ENCODE measurements at regions not wholly inside any gene's neighbourhood (a gene's known extent, or its start where the extent isn't known, plus 50 kb on each side); places are given as distances from the start of the nearest gene placed in this dataset.

DNA sequence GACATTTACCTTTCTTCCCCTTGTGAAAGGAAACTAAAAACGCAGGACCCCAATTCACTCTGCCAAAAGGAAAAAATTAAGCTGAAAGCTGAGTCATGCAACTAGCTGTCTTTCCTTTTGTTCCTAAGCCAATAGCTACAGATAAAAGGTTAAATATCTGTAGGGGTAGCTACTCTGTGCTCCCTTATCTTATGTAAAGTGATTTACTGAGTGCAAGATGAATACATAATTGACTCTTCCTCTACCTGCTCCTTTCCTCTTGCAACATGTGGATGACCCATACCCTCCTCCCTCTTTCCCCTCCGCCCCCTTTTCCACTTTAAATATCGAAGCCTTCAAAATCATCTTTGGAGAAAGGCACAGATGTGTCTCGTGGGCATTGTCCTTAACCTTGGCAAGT lies 68.0 kb upstream of the ZNF157 start:
- TF ChIP-seq NR2C2 (CRISPR knock-in tag; IDR thresholded peaks at IDR 0.05) (no peak), USF1 (CRISPR knock-in tag; IDR thresholded peaks at IDR 0.05) (no peak), TCF7 (CRISPR knock-in tag; IDR thresholded peaks at IDR 0.05; ENCODE audit: low read depth) (no peak), ATF1 (CRISPR knock-in tag; IDR thresholded peaks at IDR 0.05) (no peak), MXD4 (CRISPR knock-in tag; IDR thresholded peaks at IDR 0.05; ENCODE audit: borderline replicate concordance) (no peak)
- TF ChIP-seq, protein P1, sequence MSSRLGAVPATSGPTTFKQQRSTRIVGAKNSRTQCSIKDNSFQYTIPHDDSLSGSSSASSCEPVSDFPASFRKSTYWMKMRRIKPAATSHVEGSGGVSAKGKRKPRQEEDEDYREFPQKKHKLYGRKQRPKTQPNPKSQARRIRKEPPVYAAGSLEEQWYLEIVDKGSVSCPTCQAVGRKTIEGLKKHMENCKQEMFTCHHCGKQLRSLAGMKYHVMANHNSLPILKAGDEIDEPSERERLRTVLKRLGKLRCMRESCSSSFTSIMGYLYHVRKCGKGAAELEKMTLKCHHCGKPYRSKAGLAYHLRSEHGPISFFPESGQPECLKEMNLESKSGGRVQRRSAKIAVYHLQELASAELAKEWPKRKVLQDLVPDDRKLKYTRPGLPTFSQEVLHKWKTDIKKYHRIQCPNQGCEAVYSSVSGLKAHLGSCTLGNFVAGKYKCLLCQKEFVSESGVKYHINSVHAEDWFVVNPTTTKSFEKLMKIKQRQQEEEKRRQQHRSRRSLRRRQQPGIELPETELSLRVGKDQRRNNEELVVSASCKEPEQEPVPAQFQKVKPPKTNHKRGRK (CRISPR knock-in tag; IDR thresholded peaks at IDR 0.05; ENCODE audit: borderline replicate concordance) = no peak
